ENCODE measurements at regions not wholly inside any gene's neighbourhood (a gene's known extent, or its start where the extent isn't known, plus 50 kb on each side); places are given as distances from the start of the nearest gene placed in this dataset.

- no peak overlapping the region for H3K4me3 Mint-ChIP-seq
- H3K27me3 ChIP-seq (ENCODE audit: control insufficient read depth in 2 of 2, insufficient read depth in 2 of 2, low read length in 2 of 2): no peaks in the 10 kb centered on the region
- no peak overlapping the region for H3K9ac ChIP-seq (ENCODE audit: insufficient read depth, low read length, poor library complexity, severe bottlenecking)
- TF ChIP-seq CTCF (IDR thresholded peaks at IDR 0.05): no peak
- WGBS (ENCODE audit: insufficient coverage): no CpG with 5 or more reads among the region's 4 CpGs
- peaks cover 12 to 13% of the 10 kb centered on the region in 2 donors for H3K4me1 ChIP-seq (ENCODE audit: control insufficient read depth in 1 of 2, insufficient read depth in 2 of 2, low read length in 2 of 2)
- H2AFZ ChIP-seq (ENCODE audit: insufficient read depth, low read depth, low read length, poor library complexity, severe bottlenecking): no peak overlapping the region
- H3K9me3 ChIP-seq (replicated peaks in 1 of 2; ENCODE audit: control insufficient read depth in 1 of 2, insufficient read depth in 1 of 2, low read length in 2 of 2): no peaks in the 10 kb centered on the region
- H3K27ac ChIP-seq (ENCODE audit: low read depth in 1 of 2, low read length in 2 of 2): no peak overlapping the region
- DNase-seq: no peak
- H3K27ac Mint-ChIP-seq: no peak overlapping the region
- H3K36me3 Mint-ChIP-seq: peaks cover 0 to 2% of the 10 kb centered on the region in 2 donors
- no peaks in the 10 kb centered on the region for H3K9me3 Mint-ChIP-seq
- H4K20me1 ChIP-seq (ENCODE audit: insufficient read depth, low read length): no peaks in the 10 kb centered on the region
- no peaks in the 10 kb centered on the region for H3K79me2 ChIP-seq (ENCODE audit: insufficient read depth, low read length)
- no peak overlapping the region for H3K4me3 ChIP-seq (replicated peaks in 1 of 3; ENCODE audit: low read depth in 2 of 3, low read length in 3 of 3)
- H3K4me2 ChIP-seq (replicated peaks; ENCODE audit: extremely low read depth, low read length, poor library complexity, severe bottlenecking): no peak overlapping the region
- peaks cover 19% of the 10 kb centered on the region for H3K4me1 Mint-ChIP-seq
- H3K36me3 ChIP-seq (replicated peaks in 1 of 2; ENCODE audit: control insufficient read depth in 1 of 2, insufficient read depth in 2 of 2, low read length in 2 of 2): no peaks in the 10 kb centered on the region
- intact Hi-C loops (cut with micrococcal nuclease): no loop called here
- no peaks in the 10 kb centered on the region for H3K27me3 Mint-ChIP-seq (ENCODE audit: low read depth in 3 of 3)
These were observed 138.2 kb upstream of the KLF4 start for GRCh38 chr9:107627781-107628180.

- no peak overlapping the region for H3K27ac Mint-ChIP-seq
- no peak overlapping the region for H3K9ac ChIP-seq (ENCODE audit: insufficient read depth, low read length, poor library complexity, severe bottlenecking)
- H3K4me1 Mint-ChIP-seq: peaks cover 17% of the 10 kb centered on the region
- TF ChIP-seq CTCF (IDR thresholded peaks at IDR 0.05): no peak
- no peak overlapping the region for H2AFZ ChIP-seq (ENCODE audit: insufficient read depth, low read depth, low read length, poor library complexity, severe bottlenecking)
- no peaks in the 10 kb centered on the region for H3K79me2 ChIP-seq (ENCODE audit: insufficient read depth, low read length)
- H3K27ac ChIP-seq (ENCODE audit: low read depth in 1 of 2, low read length in 2 of 2): no peak overlapping the region
- H3K9me3 ChIP-seq (replicated peaks in 1 of 2; ENCODE audit: control insufficient read depth in 1 of 2, insufficient read depth in 1 of 2, low read length in 2 of 2): no peaks in the 10 kb centered on the region
- no peak overlapping the region for H3K4me3 Mint-ChIP-seq
- no peaks in the 10 kb centered on the region for H4K20me1 ChIP-seq (ENCODE audit: insufficient read depth, low read length)
- H3K4me2 ChIP-seq (replicated peaks; ENCODE audit: extremely low read depth, low read length, poor library complexity, severe bottlenecking): no peak overlapping the region
- H3K36me3 Mint-ChIP-seq: peaks cover 0 to 2% of the 10 kb centered on the region in 2 donors
- no peak overlapping the region for H3K4me3 ChIP-seq (replicated peaks in 1 of 3; ENCODE audit: low read depth in 2 of 3, low read length in 3 of 3)
- WGBS (ENCODE audit: insufficient coverage): 100% methylated on average over 3 of the region's 6 CpGs
- H3K27me3 ChIP-seq (ENCODE audit: control insufficient read depth in 2 of 2, insufficient read depth in 2 of 2, low read length in 2 of 2): no peaks in the 10 kb centered on the region
- intact Hi-C loops (cut with micrococcal nuclease): no loop called here
- H3K9me3 Mint-ChIP-seq: peaks cover 0 to 1% (median 0%) of the 10 kb centered on the region in 7 donors
- H3K36me3 ChIP-seq (replicated peaks in 1 of 2; ENCODE audit: control insufficient read depth in 1 of 2, insufficient read depth in 2 of 2, low read length in 2 of 2): no peaks in the 10 kb centered on the region
- DNase-seq: no peak
- peaks cover 12 to 13% of the 10 kb centered on the region in 2 donors for H3K4me1 ChIP-seq (ENCODE audit: control insufficient read depth in 1 of 2, insufficient read depth in 2 of 2, low read length in 2 of 2)
- no peaks in the 10 kb centered on the region for H3K27me3 Mint-ChIP-seq (ENCODE audit: low read depth in 3 of 3)
These were observed 136.5 kb upstream of the KLF4 start for GRCh38 chr9:107626118-107626517.

Data from CD14-positive monocyte (primary cell).